LHCN-M2 (cell line): ENCODE measurements at regions not wholly inside any gene's neighbourhood (a gene's known extent, or its start where the extent isn't known, plus 50 kb on each side); places are given as distances from the start of the nearest gene placed in this dataset.

Experiments
- DNase-seq: peaks from one replicate; pipeline ENCODE4 v3.0.0-alpha.2; 2012; ENCODE audit warnings: low read depth

GRCh38 chr18:78643004-78643403 lies 336.6 kb upstream of the SALL3 start:
- no peak for DNase-seq

GRCh38 chr18:78643981-78644380 lies 335.6 kb upstream of the SALL3 start:
- DNase-seq, result no peak

- DNase-seq, result no peak
Observed at GRCh38 chr18:78645216-78645615, 334.4 kb upstream of the SALL3 start.

GRCh38 chr18:78647018-78647417 lies 332.6 kb upstream of the SALL3 start:
- DNase-seq, result no peak

GRCh38 chr18:78649421-78649820 lies 330.2 kb upstream of the SALL3 start:
- no peak for DNase-seq

GRCh38 chr18:78650926-78651325 lies 328.7 kb upstream of the SALL3 start:
- DNase-seq, result no peak

- no peak for DNase-seq
Observed at GRCh38 chr18:78652001-78652545, 327.5 kb upstream of the SALL3 start.

- DNase-seq, result no peak
Observed at GRCh38 chr18:78655921-78656320, 323.7 kb upstream of the SALL3 start.

GRCh38 chr18:78656346-78656925 lies 323.2 kb upstream of the SALL3 start:
- no peak for DNase-seq

GRCh38 chr18:78658531-78658930 lies 321.1 kb upstream of the SALL3 start:
- no peak for DNase-seq

- DNase-seq, result no peak
Observed at GRCh38 chr18:78659057-78659456, 320.6 kb upstream of the SALL3 start.

- DNase-seq, result no peak
Observed at GRCh38 chr18:78659748-78660147, 319.9 kb upstream of the SALL3 start.

- DNase-seq, result no peak
Observed at GRCh38 chr18:78660311-78660710, 319.3 kb upstream of the SALL3 start.

GRCh38 chr18:78661316-78661715 lies 318.3 kb upstream of the SALL3 start:
- DNase-seq, result no peak

- no peak for DNase-seq
Observed at GRCh38 chr18:78662879-78663278, 316.7 kb upstream of the SALL3 start.

- DNase-seq, result no peak
Observed at GRCh38 chr18:78664048-78664447, 315.6 kb upstream of the SALL3 start.

- no peak for DNase-seq
Observed at GRCh38 chr18:78664848-78665247, 314.8 kb upstream of the SALL3 start.

- DNase-seq, result no peak
Observed at GRCh38 chr18:78665644-78666043, 314.0 kb upstream of the SALL3 start.

GRCh38 chr18:78666666-78667335 lies 312.8 kb upstream of the SALL3 start:
- DNase-seq, result no peak

- no peak for DNase-seq
Observed at GRCh38 chr18:78670778-78671391, 308.7 kb upstream of the SALL3 start.

GRCh38 chr18:78671551-78671950 lies 308.1 kb upstream of the SALL3 start:
- no peak for DNase-seq

GRCh38 chr18:78672862-78673446 lies 306.7 kb upstream of the SALL3 start:
- no peak for DNase-seq
